Stomach (tissue), 4 donors: ENCODE measurements at regions not wholly inside any gene's neighbourhood (a gene's known extent, or its start where the extent isn't known, plus 50 kb on each side); places are given as distances from the start of the nearest gene placed in this dataset.

Experiments
- CTCF ChIP-seq, 7 experiments: fragments of 450-650 bp in 4 of 7; fragments of 200-600 bp in 3 of 7; sonication (generic) in 3 of 7; IDR thresholded peaks; one replicate each; pipeline ENCODE4 v1.5.1; 2016 to 2019; ENCODE audit warnings: antibody characterized with exemption in 7 of 7, control low read depth in 2 of 7, mild to moderate bottlenecking in 1 of 7
- EP300 ChIP-seq: sonication (generic); formaldehyde crosslinking; IDR thresholded peaks from one replicate; pipeline ENCODE4 v1.6.1; 2017; ENCODE audit warnings: antibody characterized with exemption
- POLR2A ChIP-seq, 4 donors: fragments of 450-650 bp; IDR thresholded peaks; one replicate each; pipeline ENCODE4 v1.6.1; 2016; ENCODE audit warnings: antibody characterized with exemption in 4 of 4, control low read depth in 2 of 4, mild to moderate bottlenecking in 1 of 4, moderate library complexity in 1 of 4
- POLR2AphosphoS5 ChIP-seq, 3 donors: sonication (generic); formaldehyde crosslinking; IDR thresholded peaks; one replicate each; pipeline ENCODE4 v1.6.1; 2016; ENCODE audit warnings: antibody characterized with exemption in 3 of 3

- TF ChIP-seq POLR2AphosphoS5 (IDR thresholded peaks at IDR 0.05) = no peak
- TF ChIP-seq CTCF (IDR thresholded peaks at IDR 0.05) = no peak
- TF ChIP-seq POLR2A (IDR thresholded peaks at IDR 0.05) = no peak
- no peak for TF ChIP-seq EP300
These were observed 163.0 kb upstream of the KAZN start for GRCh38 chr1:14435368-14436023.
